ENCODE measurements at regions not wholly inside any gene's neighbourhood (a gene's known extent, or its start where the extent isn't known, plus 50 kb on each side); places are given as distances from the start of the nearest gene placed in this dataset.
"Not testable (repeated sequence)": the region's sequence is repeated elsewhere in the genome, so short reads cannot be mapped to it uniquely, and the experiment has no call there.

DNA sequence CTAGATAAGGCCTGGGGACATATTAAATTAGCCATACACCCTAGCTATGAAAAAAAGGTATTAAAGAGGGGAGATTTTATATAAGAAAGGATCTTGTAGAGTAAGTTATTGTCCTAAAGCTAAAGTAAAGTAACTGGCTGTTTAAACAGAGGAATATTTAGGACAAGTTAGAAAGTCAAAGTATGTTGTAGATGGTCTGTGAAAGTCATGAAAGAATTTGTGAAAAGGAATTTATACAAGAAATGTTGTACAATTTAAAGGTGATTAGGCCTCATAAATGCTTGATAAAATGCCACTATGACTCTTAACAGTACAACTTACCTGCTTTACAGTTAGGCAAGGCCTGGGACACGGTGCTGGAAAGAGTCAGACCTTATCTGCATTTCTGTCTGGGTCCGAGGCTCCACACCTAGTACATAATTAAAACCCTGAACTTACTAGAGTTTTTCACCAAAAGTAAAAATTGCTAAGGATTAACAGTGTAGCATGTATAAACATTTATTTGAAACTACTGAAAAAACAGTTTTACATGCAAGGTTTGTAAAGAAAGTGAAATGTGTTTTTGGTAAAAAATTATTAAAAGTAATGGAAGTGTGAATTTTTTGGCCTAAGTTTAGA lies 445.3 kb upstream of the TOM1L1 start:
- Histone ChIP-seq H3K27me3 (ENCODE audit: low read depth) (no peaks in the 10 kb centered on the region), H3K4me1 (no peaks in the 10 kb centered on the region), H3K4me3 (no peak overlapping the region), H3K9me3 (replicated peaks) (peaks cover 58% of the 10 kb centered on the region), H3K36me3 (no peaks in the 10 kb centered on the region), H3K27ac (replicated peaks) (no peak overlapping the region)
- TF ChIP-seq, protein P1, sequence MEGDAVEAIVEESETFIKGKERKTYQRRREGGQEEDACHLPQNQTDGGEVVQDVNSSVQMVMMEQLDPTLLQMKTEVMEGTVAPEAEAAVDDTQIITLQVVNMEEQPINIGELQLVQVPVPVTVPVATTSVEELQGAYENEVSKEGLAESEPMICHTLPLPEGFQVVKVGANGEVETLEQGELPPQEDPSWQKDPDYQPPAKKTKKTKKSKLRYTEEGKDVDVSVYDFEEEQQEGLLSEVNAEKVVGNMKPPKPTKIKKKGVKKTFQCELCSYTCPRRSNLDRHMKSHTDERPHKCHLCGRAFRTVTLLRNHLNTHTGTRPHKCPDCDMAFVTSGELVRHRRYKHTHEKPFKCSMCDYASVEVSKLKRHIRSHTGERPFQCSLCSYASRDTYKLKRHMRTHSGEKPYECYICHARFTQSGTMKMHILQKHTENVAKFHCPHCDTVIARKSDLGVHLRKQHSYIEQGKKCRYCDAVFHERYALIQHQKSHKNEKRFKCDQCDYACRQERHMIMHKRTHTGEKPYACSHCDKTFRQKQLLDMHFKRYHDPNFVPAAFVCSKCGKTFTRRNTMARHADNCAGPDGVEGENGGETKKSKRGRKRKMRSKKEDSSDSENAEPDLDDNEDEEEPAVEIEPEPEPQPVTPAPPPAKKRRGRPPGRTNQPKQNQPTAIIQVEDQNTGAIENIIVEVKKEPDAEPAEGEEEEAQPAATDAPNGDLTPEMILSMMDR (IDR thresholded peaks at IDR 0.05; ENCODE audit: borderline replicate concordance): no peak
- no peak for DNase-seq
- intact Hi-C loops (cut with micrococcal nuclease): no loop called here

DNA sequence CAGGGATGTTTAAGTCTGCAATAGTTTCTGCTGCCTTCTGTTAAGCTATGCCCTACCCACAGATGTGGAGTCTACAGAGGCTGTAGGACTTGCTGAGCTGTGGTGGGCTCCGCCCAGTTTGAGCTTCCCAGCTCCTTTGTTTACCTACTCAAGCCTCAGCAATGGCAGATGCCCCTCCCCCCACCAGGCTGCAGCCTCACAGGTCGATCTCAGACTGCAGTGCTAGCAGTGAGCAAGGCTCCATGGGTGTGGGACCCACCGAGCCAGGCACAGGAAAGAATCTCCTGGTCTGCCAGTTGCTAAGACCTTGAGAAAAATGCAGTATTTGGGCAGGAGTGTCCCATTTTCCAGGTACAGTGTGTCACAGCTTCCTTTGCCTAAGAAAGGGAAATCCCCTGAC lies 435.2 kb upstream of the TOM1L1 start:
- intact Hi-C loops (cut with micrococcal nuclease); DNase-seq: not testable (repeated sequence)

GRCh38 chr17:54466875-54467274 lies 433.8 kb upstream of the TOM1L1 start:
- no peak for DNase-seq
- TF ChIP-seq, protein P1 (IDR thresholded peaks at IDR 0.05; ENCODE audit: borderline replicate concordance): no peak
- no peak overlapping the region for H3K27ac ChIP-seq (replicated peaks)
- intact Hi-C loops (cut with micrococcal nuclease): no loop called here
- H3K36me3 ChIP-seq: no peaks in the 10 kb centered on the region
- H3K4me3 ChIP-seq: no peak overlapping the region
- H3K4me1 ChIP-seq: no peaks in the 10 kb centered on the region
- peaks cover 15% of the 10 kb centered on the region for H3K9me3 ChIP-seq (replicated peaks)
- H3K27me3 ChIP-seq (ENCODE audit: low read depth): no peaks in the 10 kb centered on the region

More for the DNA sequence above, 435.2 kb upstream of the TOM1L1 start:
- H3K9me3 ChIP-seq (replicated peaks): peaks cover 15% of the 10 kb centered on the region
- H3K27ac ChIP-seq (replicated peaks); H3K27me3 ChIP-seq (ENCODE audit: low read depth); H3K4me3 ChIP-seq; H3K4me1 ChIP-seq; H3K36me3 ChIP-seq: not testable (repeated sequence)

DNA sequence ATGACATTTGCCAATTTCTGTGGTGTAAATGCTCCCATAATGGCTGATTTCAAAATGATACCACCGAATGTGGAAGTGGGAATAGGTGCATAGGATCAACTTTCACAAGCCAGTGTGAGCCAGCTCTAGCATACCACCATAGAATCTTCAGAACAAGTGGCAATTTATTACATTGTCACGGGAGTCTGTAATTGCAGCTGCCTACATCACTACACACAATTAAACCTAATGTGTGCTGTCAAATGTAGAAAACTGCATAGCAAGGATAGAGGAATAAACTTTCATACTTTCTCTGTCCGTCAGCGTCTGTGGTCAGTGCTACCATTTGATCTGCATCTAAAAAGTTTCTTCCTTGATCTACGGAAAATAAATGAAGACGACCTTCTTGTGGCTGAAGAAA lies 417.8 kb upstream of the TOM1L1 start:
- Histone ChIP-seq H3K9me3 (replicated peaks) (no peaks in the 10 kb centered on the region), H3K27ac (replicated peaks) (no peak overlapping the region), H3K4me3 (no peak overlapping the region), H3K4me1 (no peaks in the 10 kb centered on the region), H3K27me3 (ENCODE audit: low read depth) (no peaks in the 10 kb centered on the region), H3K36me3 (no peaks in the 10 kb centered on the region)
- TF ChIP-seq, protein P1 (IDR thresholded peaks at IDR 0.05; ENCODE audit: borderline replicate concordance): no peak
- DNase-seq: no peak
- intact Hi-C loops (cut with micrococcal nuclease): no loop called here

GRCh38 chr17:54493691-54494090 lies 407.0 kb upstream of the TOM1L1 start:
- H3K4me3 ChIP-seq: no peak overlapping the region

More at GRCh38 chr17:54493691-54494090, 407.0 kb upstream of the TOM1L1 start:
- intact Hi-C loops (cut with micrococcal nuclease): no loop called here
- no peaks in the 10 kb centered on the region for H3K36me3 ChIP-seq
- H3K27ac ChIP-seq (replicated peaks): no peak overlapping the region
- DNase-seq: no peak
- no peaks in the 10 kb centered on the region for H3K9me3 ChIP-seq (replicated peaks)
- no peaks in the 10 kb centered on the region for H3K4me1 ChIP-seq
- TF ChIP-seq, protein P1 (IDR thresholded peaks at IDR 0.05; ENCODE audit: borderline replicate concordance): no peak
- no peaks in the 10 kb centered on the region for H3K27me3 ChIP-seq (ENCODE audit: low read depth)
